CD4-positive, alpha-beta T cell treated with Interferon gamma for 1 hour (primary cell): ENCODE measurements at regions not wholly inside any gene's neighbourhood (a gene's known extent, or its start where the extent isn't known, plus 50 kb on each side); places are given as distances from the start of the nearest gene placed in this dataset.
"Not testable (repeated sequence)": the region's sequence is repeated elsewhere in the genome, so short reads cannot be mapped to it uniquely, and the experiment has no call there.

ENCODE experiments used
- DNase-seq: peaks from one replicate; pipeline ENCODE4 v3.0.0-alpha.2; 2020

DNA sequence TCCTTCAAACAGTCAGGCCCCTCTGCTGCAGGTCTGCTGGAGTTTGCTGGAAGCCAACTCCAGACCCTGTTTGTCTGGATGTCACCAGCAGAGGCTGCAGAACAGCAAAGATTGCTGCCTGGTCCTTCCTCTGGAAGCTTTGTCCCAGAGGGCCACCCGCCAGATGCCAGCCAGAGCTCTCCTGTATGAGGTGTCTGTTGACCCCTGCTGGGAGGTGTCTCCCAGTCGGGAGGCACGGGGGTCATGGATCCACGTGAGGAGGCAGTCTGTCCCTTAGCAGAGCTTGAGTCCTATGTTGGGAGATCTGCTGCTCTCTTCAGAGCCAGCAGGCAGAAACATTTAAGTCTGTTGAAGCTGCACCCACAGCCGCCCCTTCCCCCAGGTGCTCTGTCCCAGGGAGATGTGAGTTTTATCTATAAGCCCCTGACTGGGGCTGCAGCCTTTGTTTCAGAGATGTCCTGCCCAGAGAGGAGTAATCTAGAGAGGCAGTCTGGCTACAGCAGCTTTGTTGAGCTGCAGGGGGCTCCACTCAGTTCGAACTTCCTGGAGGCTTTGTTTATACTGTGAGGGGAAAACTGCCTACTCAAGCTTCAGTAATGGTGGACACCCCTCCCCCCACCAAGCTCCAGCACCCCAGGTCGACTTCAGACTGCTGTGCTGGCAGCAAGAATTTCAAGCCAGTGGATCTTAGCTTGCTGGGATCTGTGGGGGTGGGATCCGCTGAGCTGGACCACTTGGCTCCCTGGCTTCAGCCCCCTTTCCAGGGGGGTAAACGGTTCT, 72.1 kb downstream of the OGFRL1 start:
- not testable (repeated sequence) for DNase-seq

DNA sequence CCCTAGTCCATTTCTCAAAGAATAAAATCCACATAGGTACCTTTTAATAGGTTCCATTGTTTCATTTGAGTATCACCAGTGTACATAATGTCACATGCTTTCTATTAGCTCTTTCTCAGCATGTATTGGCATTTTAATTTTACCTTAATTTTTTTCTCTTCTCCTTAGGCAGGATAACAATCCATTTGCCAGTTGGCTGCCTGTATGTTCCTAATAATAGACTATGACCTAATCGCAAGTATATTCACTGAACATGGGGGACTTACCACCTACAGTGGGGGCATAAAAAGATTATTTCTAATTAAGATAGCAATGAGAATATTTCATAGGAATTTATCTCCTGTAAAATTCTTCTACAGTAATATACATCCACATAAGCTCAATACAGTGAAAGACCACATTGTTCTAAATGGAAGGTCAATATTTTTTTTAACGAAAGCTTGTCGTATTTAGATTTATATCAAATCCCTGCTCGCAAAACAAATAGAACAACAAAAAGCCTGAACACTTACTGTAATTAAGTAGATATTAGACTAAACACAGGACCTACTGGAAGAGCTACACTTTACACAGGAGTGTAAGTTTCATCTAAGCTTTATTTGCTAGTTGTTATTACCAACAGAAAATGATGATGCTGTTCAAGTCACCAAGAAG, 76.4 kb downstream of the OGFRL1 start:
- DNase-seq: no peak

DNA sequence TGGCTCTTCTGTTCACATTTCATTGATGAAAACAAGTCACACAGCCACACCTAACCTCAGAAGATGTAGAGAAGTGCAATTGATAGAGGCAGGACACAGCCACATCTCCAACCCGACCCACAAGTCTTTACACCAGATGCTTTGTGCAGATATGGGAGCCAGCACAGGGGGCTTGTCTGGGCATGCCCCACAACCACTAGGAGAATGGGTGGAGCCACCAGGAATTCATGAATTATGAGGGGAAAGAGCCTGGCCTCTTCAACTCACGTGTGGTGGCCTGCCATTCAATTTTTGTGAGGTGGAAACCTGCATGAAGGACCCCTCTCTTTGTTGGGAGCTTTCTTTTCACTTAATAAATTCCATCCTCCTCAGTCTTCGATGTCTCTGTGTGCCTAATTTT, 79.1 kb downstream of the OGFRL1 start:
- no peak for DNase-seq

DNA sequence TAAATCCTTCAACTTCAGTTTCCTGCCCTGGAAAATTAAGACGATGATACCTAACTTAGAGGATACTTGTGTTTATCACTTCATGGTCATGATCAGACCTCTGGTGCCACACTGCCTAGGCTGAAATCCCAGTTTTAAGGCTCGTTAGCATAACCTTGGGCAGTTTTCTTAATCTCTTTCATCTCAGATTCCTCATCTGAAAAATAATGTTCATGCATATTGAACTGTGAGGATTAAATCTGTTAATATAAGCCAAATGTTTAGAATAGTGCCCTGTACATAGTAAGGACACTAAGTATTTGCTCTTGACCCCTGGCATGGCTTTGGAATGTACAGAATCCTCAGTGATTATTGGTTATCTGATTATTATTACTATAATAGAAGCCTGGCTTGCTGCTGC, 79.7 kb downstream of the OGFRL1 start:
- DNase-seq: no peak

DNA sequence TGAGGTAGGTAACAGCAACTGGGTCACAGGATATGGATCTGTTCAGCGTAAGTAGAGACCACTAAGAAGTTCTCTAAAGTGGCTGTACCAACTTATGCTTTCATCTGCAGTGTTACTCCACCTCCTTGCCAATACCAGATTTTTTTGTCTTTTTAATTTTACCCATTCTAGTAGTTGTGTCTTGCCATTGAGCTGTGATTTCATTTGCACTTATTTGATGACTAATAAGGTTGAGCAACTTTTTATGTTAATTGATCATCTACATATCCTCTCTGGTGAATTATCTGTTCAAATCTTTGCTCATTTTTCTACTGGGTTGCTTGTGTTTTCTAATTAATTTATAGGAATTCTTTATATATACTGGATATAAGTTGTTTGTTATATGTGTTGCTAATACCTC, 82.9 kb downstream of the OGFRL1 start:
- no peak for DNase-seq

DNA sequence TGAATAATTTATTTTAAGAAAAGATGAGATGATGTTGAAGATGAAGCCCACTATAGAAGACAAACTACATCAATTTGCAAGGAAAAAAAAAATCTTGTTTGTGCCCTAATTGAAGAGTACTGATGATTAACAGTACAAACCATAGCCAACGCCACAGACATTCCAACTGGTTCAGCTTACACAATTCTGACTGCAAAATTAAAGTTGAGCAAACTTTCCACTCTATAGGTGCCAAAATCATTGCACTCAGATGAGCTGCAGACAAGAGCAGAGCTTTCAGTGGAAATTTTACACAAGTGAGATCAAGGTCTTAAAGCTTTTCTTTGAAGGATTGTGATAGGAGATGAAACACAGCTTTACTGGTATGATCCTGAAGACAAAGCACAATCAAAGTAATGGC, 85.3 kb downstream of the OGFRL1 start:
- DNase-seq: no peak

DNA sequence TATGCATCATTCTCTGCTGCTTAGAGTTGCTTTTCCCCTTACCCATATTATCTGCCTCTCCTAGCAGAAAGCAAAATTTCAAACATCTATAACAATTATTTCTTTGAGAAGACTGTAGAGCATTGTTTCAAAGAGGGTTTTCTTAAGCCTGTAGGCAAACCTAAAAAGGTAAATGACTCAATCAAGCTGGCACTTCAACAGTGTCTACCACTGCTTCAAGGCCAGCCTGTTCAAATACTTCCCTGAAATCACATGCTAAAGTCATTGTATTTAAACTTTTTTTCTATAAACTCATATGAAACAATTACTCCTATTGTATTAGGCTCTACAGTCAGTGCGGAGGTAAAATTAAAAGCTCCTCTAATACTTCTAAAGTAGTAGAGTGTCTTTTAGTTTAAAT, 87.1 kb downstream of the OGFRL1 start:
- DNase-seq: no peak

DNA sequence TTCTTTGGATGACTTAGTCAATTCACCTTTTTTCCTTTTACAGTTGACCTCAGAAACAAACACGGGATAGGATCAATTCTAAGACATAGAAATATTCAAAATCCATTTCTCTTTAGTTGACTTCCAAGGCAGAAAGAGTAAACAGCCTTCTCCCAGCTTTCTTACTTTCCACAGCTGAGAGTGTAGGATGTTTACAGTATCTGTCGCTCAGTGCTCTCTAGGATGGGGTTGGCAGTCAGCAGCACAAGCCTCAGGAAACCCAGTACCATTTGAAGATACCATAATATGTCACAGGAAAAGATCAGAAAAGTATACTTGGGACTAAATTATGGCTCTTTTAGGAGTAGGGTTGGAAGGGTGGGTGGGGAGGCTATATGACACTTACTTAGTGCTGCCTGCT, 88.2 kb downstream of the OGFRL1 start:
- no peak for DNase-seq

DNA sequence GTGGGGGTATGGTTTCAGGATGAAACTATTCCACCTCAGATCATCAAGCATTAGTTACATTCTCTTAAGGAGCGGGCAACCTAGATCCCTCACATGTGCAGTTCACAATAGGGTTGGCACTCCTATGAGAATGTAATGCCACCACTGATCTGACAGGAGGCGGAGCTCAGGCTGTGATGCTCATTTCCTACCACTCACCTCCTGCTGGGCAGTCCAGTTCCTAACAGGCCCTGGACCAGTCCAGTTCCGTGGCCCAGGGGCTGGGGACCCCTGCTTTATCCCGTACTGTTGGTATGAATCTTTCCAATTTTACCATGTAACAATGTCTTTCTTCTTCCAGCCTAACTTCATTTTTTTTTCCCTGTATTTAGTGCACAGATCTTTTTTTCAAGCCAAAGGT, 94.9 kb downstream of the OGFRL1 start:
- no peak for DNase-seq

DNA sequence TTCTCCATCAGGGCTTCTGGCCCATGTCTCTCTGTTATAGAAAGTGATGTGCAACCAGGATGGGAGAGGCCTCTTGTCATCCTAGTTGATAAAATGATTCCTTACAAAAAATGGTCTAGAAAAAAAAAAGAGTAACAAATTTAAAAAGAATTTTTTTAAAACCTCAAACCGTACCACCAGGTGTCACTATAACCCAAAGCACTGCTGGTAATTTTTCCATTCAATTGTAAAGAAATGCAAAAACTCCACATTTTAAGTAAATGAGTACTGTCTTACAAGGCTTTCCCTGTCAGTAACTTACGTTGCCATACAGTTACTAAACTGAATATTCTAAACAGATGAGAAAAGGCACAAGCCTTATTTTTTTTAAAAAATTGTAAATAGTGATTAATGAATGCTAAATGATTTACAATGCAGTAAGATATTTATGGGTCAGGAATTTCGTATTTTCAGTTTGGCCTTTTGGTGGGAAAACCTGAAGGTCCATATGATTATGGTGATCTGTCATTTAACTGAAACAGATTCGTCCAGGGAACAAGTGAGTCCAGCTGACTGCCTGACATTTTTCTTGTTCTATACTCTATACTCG, 95.4 kb downstream of the OGFRL1 start:
- DNase-seq: no peak

DNA sequence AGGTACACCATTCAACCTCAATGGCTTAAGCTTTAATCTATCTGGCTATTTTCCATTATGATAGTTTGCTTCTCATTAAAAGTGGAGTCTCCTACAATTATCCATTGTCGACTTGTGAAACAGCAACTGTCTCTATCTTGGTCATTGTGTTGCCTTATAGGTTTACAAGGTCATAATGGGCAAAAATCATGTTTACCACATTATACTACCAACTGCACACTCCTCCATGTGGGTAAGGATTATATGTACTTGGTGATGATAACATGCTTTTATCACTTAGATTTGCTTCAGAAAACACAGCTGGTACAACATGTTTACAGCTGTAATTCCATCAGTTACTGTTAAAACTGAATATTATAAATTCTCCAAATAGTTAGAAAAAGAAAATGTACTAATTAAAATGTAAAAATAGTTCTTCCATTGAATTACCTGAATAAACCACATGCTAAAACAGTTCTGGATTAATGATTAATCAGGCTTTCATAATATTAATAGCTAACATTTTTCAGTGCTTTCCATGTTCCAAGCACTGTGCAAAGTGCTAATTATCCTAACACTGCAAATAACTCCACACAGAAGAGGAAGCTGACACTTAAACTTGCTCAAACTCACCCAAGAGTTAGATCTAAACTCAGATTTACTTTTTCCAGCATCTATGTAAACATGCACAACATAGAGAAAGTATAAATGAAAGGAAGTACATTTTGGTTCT, 96.7 kb downstream of the OGFRL1 start:
- DNase-seq: no peak

DNA sequence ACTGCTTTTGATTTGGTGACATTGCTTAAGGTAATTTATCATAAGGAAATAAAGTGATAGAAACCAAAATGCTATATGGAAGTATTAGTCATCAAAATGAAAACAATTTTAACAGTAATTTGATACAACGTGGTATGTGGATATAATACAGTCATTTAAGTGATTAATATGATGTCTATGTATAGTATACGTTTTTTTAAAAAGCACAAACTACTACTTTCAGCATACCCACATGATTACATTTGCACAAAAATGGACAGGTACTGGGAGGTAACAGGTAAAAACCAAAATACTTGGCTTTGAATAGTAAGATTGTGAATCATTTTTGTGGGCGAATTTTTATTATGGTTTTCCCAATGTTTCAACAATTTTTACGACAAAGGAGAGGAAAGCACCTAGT, 97.6 kb downstream of the OGFRL1 start:
- DNase-seq: no peak

DNA sequence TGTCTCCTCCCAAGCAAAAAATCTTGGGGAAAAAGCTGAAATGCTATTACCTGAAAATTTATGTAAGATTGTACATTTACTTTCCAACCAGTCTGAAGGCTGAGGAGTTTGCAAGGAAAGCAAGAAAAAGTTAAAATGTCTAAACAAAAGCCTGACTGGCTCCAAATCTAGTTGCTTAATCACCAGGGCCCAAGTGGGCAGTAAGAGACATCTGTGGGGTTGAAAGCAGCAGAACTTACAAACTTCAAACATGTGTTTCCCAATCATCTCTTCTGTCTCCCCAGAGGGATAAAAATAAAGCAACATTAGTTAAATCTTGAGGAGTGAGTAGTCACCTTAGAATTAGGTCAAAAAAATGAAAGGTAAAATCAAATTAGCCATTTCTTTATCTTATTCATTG, 98.6 kb downstream of the OGFRL1 start:
- DNase-seq: no peak

DNA sequence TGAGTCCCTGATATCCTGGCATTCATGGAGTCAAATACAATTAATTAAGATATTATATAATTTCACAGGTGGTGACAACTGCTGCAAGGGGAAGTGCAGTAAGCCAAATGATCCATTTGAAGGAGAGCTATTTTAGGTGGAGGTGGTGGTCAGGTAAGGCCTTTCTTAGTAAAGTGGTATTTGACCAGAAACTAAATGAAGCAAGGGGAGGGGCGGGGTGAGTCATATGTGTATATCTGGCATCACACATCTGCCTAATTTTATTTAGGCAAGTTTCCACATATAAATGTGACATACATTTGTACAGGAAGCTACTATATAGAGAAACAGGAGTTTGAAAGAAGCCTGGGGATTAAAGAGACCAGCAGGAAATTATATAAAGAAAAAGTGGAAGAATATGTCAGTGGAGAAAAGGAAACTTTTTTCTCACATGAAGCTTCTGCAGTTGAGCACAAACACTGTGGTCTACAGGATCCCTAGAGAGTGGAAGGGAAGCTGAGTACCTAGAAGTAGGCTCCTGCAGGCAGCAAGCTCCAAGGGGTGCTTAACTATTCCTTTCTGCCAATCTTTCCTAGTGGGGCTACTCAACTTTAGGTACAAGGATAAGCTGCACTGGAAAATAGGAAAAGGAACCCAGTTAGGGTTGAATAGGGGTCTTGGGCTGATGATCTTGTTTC, 99.6 kb downstream of the OGFRL1 start:
- no peak for DNase-seq

DNA sequence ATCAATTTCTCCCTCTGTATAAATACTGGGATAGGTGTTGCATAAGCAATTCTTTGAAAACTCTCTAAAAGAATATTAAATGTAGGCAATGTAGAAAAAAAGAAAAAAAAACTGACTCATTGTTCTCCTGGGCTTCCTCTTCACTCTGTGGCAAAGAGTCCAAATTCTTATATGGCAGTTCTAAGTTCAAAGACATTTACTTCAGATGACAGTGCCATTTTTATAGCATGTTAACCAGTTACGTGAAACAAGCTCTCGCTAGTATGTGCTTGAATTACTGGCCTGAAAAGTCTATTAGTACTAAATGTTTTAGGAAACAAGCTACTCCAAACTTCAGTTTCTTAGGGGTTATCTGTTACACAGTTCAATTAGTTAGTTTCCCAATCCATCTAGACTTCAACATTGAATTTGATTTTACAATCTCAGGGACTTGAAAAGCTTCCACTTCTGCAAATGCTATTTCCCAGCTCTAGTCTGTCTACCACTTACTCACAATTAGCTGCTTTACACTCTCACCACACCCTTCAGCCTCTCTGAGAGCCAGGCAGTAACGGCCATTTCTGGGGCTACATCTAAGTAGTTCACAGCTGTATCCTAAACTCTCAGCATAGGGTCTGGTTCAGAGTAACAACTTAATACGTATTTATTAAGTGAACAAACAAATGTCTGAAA, 100.4 kb downstream of the OGFRL1 start:
- no peak for DNase-seq

DNA sequence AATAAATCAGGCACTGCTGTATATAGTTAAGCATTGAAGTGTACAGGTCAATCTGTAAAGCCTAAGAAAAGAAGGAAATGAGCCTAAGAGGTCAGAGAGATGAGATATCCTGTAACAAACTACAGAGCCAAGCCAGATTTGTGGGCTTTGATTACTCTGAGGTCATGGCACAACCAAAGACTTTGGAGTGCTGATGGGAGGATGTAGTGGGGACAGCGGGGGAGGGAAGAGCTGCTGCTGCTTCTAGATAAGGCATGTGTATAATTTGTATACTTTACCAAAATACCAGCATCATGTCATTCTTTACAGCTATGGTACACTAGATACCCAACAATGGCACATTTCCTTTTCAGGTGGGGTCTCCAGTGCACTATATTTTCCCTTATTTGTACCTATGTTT, 102.5 kb downstream of the OGFRL1 start:
- DNase-seq: no peak

DNA sequence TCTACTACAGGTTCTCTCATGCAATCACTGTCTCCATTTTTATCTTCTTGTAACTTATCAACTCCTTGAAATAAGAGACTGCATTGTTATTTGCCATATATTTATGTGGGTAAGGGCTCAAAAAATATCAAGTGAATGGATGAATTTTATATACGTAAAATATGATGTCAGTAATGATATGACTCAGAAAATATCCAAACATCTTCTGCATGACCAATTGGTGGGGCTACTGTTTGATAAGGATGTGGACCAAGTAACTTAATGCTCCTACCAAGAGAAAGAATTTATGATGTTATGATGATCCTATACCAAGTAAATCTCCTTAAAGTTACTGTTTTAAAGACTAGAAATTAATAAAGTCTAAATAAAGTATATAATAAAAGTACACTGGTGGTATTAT, 103.7 kb downstream of the OGFRL1 start:
- DNase-seq: no peak

DNA sequence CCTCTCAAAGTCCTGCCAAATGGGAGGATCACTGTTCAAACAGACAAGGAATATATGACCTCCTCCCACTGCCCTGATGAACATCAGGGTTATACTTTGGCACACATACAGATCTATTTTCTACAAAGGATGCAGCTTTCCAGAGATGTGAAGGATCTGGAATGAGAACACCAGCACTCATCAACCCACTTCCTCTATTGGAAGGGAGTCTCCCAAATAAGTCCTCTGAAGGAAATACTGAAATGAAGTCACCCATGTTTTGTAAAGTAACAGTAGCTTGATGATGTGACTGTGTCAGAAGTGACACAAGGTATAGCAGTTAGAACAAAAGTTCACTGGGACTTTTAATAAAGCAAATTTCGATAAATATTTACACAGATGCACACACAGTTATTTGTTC, 104.9 kb downstream of the OGFRL1 start:
- no peak for DNase-seq

DNA sequence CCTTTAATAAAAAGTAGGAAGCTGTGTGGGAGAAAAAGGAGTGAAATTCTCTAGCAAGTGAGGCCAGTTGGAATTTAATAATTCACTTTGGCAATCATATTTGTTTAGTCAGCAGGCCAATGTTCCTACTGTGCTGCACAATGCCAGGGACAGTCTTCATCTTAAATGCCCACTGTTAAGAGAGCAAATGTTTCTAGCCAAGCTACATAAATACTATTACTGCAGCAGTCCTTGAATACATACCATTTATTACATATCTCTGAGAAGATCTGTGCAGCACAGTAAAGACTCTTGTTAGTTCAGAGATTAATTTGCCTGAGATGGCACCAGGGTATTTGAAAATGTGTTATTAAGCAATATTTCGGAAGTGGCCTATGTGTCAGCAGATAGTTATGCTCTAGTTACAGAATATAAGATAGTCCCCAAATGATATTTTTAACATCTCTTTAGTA, 105.4 kb downstream of the OGFRL1 start:
- no peak for DNase-seq

DNA sequence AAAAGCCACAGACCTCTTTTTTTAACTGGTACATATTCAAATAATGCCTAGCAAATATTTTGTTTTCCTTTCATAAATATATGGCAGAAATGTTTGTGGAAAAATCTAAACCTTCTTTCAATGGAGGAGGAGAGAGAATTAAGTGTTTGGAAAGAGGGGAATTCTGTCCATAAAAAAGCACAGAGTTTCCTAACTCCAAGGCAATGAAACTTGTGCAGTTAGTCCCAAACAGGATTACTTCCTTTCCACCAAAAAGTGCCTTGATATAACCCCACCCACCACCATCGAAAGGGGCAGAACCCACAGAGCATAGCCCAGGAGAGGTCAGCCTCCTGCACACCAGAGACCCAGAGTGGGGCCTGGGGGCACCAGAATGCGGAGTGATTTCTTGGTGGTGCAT, 106.3 kb downstream of the OGFRL1 start:
- no peak for DNase-seq

DNA sequence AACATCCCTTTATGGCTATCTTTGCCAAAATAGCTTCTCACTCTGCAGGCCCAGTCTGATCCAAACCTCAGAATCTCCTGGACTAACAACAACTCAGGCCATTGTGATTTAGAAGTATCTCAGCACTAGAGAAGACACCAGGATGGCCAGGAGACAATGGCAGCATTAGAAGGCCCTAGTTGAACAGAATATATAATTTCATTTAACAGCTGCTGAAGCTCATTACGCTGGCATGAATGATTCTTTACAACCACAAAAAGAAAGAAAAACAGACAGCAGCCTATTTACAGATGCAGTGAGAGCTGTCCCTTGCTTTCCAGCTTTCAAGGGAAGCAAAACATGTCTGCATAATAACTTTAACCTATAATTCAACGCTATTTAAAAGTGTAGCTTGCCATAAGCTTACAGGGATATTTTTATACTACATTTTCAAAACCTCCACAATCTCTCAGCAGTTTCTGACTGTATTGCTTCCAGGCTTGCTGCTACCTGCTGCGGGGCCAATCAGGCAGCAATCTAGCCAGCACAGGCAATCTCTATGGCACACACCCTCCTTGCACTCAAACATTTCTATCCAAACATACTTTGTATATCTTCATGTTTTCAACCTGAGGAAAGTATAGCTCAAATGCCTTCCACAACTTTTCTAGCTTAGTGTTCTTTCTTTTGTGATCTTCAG, 107.3 kb downstream of the OGFRL1 start:
- no peak for DNase-seq

DNA sequence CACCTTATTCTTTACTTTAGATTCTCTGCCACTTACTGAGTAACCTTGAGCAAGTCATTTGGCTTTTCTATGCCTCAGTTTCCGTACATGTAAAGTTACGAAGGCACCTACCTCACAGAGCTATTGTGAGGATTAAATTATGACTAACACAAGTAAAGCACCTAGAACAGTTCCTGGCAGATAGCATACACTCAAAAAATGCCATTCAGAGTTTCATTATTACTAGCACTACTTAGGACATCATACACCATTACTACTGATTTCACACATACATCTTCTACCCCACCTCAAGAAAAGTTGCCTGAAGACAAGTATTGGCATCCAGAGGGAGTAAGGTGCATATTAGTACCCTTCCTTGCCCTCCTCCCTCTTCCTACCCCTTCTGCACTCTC, 107.8 kb downstream of the OGFRL1 start:
- no peak for DNase-seq
